GM12892 (cell line): ENCODE measurements at regions not wholly inside any gene's neighbourhood (a gene's known extent, or its start where the extent isn't known, plus 50 kb on each side); places are given as distances from the start of the nearest gene placed in this dataset.

Experiments used
- POLR2A ChIP-seq: IDR thresholded peaks from 2 replicates; pipeline ENCODE4 v1.6.1; 2011; ENCODE audit warnings: low read depth, low read length, control low read depth
- POLR2AphosphoS5 ChIP-seq: IDR thresholded peaks from 2 replicates; pipeline ENCODE4 v1.6.1; 2011; ENCODE audit warnings: low read depth, low read length, control low read depth
- TAF1 ChIP-seq: IDR thresholded peaks from 2 replicates; pipeline ENCODE4 v1.6.1; 2011; ENCODE audit warnings: low read depth, mild to moderate bottlenecking, control low read depth, low read length, borderline replicate concordance

- TF ChIP-seq POLR2A: no peak
- no peak for TF ChIP-seq TAF1
- no peak for TF ChIP-seq POLR2AphosphoS5
Measured at GRCh38 chr5:149432376-149432775, 53.3 kb upstream of the IL17B start.
